ENCODE measurements at regions not wholly inside any gene's neighbourhood (a gene's known extent, or its start where the extent isn't known, plus 50 kb on each side); places are given as distances from the start of the nearest gene placed in this dataset.

DNA sequence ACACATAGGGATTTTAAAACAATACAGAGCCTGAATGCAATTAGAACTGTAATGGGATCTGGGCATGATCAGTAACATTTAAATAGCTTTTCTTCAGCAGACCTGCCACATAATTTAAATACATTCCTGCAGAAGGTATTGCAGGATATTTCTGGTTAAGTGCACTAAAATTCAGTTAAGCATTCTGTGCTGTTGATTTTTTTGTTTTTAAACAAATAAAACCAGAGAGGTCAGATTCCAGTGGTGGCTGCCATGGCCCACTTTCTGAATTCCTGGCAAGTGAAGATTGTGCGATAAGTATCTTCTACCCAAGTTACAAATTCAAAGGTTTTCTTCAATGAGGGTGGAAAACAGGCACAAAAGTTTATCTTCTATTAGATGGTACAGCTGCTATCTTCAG, 98.7 kb downstream of the RAP2B start:
- Mint-ChIP-seq H3K9me3 (peaks cover 0 to 8% (median 2%) of the 10 kb centered on the region in 7 donors), H3K36me3 (peaks cover 0 to 3% of the 10 kb centered on the region in 2 donors), H3K27ac (no peak overlapping the region), H3K4me3 (no peak overlapping the region), H3K27me3 (ENCODE audit: low read depth in 3 of 3) (peaks cover 0 to 2% (median 0%) of the 10 kb centered on the region in 3 donors), H3K4me1 (peaks cover 16% of the 10 kb centered on the region)
- Histone ChIP-seq H3K4me1 (ENCODE audit: control insufficient read depth in 1 of 2, insufficient read depth in 2 of 2, low read length in 2 of 2) (peaks cover 9 to 11% of the 10 kb centered on the region in 2 donors), H3K27ac (ENCODE audit: low read depth in 1 of 2, low read length in 2 of 2) (no peak overlapping the region), H3K79me2 (ENCODE audit: insufficient read depth, low read length) (no peaks in the 10 kb centered on the region), H3K9ac (ENCODE audit: insufficient read depth, low read length, poor library complexity, severe bottlenecking) (no peak overlapping the region), H3K4me3 (replicated peaks in 1 of 3; ENCODE audit: low read depth in 2 of 3, low read length in 3 of 3) (no peak overlapping the region), H3K27me3 (ENCODE audit: control insufficient read depth in 2 of 2, insufficient read depth in 2 of 2, low read length in 2 of 2) (no peaks in the 10 kb centered on the region), H3K36me3 (replicated peaks in 1 of 2; ENCODE audit: control insufficient read depth in 1 of 2, insufficient read depth in 2 of 2, low read length in 2 of 2) (no peaks in the 10 kb centered on the region), H2AFZ (ENCODE audit: insufficient read depth, low read depth, low read length, poor library complexity, severe bottlenecking) (no peak overlapping the region), H3K4me2 (replicated peaks; ENCODE audit: extremely low read depth, low read length, poor library complexity, severe bottlenecking) (no peak overlapping the region), H3K9me3 (replicated peaks in 1 of 2; ENCODE audit: control insufficient read depth in 1 of 2, insufficient read depth in 1 of 2, low read length in 2 of 2) (no peaks in the 10 kb centered on the region), H4K20me1 (ENCODE audit: insufficient read depth, low read length) (no peaks in the 10 kb centered on the region)
- TF ChIP-seq, protein P1, sequence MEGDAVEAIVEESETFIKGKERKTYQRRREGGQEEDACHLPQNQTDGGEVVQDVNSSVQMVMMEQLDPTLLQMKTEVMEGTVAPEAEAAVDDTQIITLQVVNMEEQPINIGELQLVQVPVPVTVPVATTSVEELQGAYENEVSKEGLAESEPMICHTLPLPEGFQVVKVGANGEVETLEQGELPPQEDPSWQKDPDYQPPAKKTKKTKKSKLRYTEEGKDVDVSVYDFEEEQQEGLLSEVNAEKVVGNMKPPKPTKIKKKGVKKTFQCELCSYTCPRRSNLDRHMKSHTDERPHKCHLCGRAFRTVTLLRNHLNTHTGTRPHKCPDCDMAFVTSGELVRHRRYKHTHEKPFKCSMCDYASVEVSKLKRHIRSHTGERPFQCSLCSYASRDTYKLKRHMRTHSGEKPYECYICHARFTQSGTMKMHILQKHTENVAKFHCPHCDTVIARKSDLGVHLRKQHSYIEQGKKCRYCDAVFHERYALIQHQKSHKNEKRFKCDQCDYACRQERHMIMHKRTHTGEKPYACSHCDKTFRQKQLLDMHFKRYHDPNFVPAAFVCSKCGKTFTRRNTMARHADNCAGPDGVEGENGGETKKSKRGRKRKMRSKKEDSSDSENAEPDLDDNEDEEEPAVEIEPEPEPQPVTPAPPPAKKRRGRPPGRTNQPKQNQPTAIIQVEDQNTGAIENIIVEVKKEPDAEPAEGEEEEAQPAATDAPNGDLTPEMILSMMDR (IDR thresholded peaks at IDR 0.05): no peak
- intact Hi-C loops (cut with micrococcal nuclease): no loop called here
- no CpG with 5 or more reads among the region's 1 CpG for WGBS (ENCODE audit: insufficient coverage)
- DNase-seq: no peak

DNA sequence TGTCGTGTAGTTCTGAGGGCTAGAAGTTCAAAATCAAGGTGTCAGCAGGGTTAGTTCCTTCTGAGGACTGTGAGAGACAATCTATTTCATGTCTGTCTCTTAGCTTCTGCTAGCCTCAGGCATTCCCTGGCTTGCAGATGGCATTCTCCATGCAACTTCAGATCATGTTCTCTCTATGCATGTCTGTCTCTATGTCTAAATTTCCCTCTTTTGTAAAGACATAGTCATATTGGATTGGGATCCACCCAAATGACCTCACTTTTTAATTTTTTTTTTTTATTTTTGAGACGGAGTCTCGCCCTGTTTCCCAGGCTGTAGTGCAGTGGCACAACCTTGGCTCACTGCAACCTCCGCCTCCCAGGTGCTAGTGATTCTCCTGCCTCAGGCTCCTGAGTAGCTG, 104.6 kb downstream of the RAP2B start:
- H3K79me2 ChIP-seq (ENCODE audit: insufficient read depth, low read length): no peaks in the 10 kb centered on the region
- Mint-ChIP-seq H3K4me1 (peaks cover 3% of the 10 kb centered on the region), H3K36me3 (peaks cover 0 to 4% of the 10 kb centered on the region in 2 donors), H3K27me3 (ENCODE audit: low read depth in 3 of 3) (no peaks in the 10 kb centered on the region), H3K4me3 (no peak overlapping the region), H3K9me3 (peaks cover 0 to 16% (median 7%) of the 10 kb centered on the region in 7 donors), H3K27ac (no peak overlapping the region)
- H2AFZ ChIP-seq (ENCODE audit: insufficient read depth, low read depth, low read length, poor library complexity, severe bottlenecking): no peak overlapping the region
- peaks cover 0 to 9% of the 10 kb centered on the region in 2 donors for H3K9me3 ChIP-seq (replicated peaks in 1 of 2; ENCODE audit: control insufficient read depth in 1 of 2, insufficient read depth in 1 of 2, low read length in 2 of 2)
- no peak overlapping the region for H3K27ac ChIP-seq (ENCODE audit: low read depth in 1 of 2, low read length in 2 of 2)
- TF ChIP-seq, protein P1 (IDR thresholded peaks at IDR 0.05): no peak
- no peak for DNase-seq
- WGBS (ENCODE audit: insufficient coverage): 95% methylated on average over 4 of the region's 4 CpGs
- no peak overlapping the region for H3K4me2 ChIP-seq (replicated peaks; ENCODE audit: extremely low read depth, low read length, poor library complexity, severe bottlenecking)
- H3K4me3 ChIP-seq (replicated peaks in 1 of 3; ENCODE audit: low read depth in 2 of 3, low read length in 3 of 3): no peak overlapping the region
- H3K4me1 ChIP-seq (ENCODE audit: control insufficient read depth in 1 of 2, insufficient read depth in 2 of 2, low read length in 2 of 2): no peaks in the 10 kb centered on the region
- intact Hi-C loops (cut with micrococcal nuclease): no loop called here
- no peaks in the 10 kb centered on the region for H4K20me1 ChIP-seq (ENCODE audit: insufficient read depth, low read length)
- H3K27me3 ChIP-seq (ENCODE audit: control insufficient read depth in 2 of 2, insufficient read depth in 2 of 2, low read length in 2 of 2): no peaks in the 10 kb centered on the region
- no peak overlapping the region for H3K9ac ChIP-seq (ENCODE audit: insufficient read depth, low read length, poor library complexity, severe bottlenecking)
- H3K36me3 ChIP-seq (replicated peaks in 1 of 2; ENCODE audit: control insufficient read depth in 1 of 2, insufficient read depth in 2 of 2, low read length in 2 of 2): no peaks in the 10 kb centered on the region

Data from CD14-positive monocyte (primary cell).